CD4-positive, alpha-beta T cell treated with Interferon gamma for 1 hour (primary cell): ENCODE measurements at regions not wholly inside any gene's neighbourhood (a gene's known extent, or its start where the extent isn't known, plus 50 kb on each side); places are given as distances from the start of the nearest gene placed in this dataset.
"Not testable (repeated sequence)": the region's sequence is repeated elsewhere in the genome, so short reads cannot be mapped to it uniquely, and the experiment has no call there.

Source experiments
- DNase-seq: peaks from one replicate; pipeline ENCODE4 v3.0.0-alpha.2; 2020

DNA sequence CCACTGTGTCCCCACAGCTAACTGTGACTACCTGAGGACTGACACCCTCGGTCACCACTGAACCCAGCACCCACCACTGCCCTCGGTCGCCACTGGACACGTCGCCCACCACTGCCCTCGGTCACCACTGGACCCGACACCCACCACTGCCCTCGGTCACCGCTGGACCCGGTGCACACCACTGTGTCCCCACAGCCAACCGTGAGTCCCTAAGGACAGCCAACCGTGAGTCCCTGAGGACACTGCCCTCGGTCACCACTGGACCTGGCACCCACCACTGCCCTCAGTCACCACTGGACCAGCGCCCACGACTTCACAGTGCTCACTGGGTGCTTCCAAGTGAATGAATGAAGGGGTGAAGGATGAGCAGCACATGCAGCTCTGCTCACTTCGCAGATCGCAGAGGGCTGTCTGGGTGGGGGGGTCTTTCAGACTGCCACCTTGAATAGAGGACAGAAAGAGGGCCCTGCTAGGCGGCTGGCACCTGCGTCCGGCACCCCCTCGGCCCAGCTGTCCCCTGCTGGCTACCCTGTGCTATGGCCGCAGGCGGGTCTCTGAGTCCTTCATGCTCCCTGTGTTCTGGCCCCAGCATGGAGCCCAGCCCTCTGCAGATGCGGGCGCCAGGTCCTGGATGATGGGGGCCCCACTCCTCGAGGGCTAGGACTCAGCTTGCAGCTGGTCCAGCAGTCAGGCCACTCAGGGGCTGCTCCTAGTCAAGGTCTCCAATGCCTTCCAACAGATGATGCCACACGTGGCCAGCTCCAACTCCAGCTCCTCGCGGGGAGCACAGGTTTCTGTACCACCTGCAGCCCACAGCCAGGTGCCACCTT lies 51.4 kb upstream of the GPC1 start:
- DNase-seq = no peak

GRCh38 chr2:240384711-240385450 lies 50.6 kb upstream of the GPC1 start:
- DNase-seq = no peak

- DNase-seq = not testable (repeated sequence)
Observed at GRCh38 chr2:240385451-240386161, 49.9 kb upstream of the GPC1 start.
